DND-41 (cell line): ENCODE measurements at regions not wholly inside any gene's neighbourhood (a gene's known extent, or its start where the extent isn't known, plus 50 kb on each side); places are given as distances from the start of the nearest gene placed in this dataset.
"Not testable (repeated sequence)": the region's sequence is repeated elsewhere in the genome, so short reads cannot be mapped to it uniquely, and the experiment has no call there.

Experiments used
- ATAC-seq: fragments of 200-7000 bp; cut with Tn5 transposase; 3 replicates; pipeline ENCODE4 v1.9.1; 2021; ENCODE audit warnings: low read depth; ENCODE audit not compliant: insufficient read depth
- DNase-seq: peaks from one replicate; pipeline ENCODE4 v3.0.0-alpha.2; 2020
- H2AFZ ChIP-seq: 2 replicates; pipeline ENCODE4 v1.6.0; 2012; ENCODE audit warnings: low read depth, low read length
- H3K27ac ChIP-seq: 2 replicates; pipeline ENCODE4 v1.5.1; 2012; ENCODE audit warnings: low read length, inconsistent platforms
- H3K27me3 ChIP-seq: fragments of 200-600 bp; sonication (generic); 2 replicates; pipeline ENCODE4 v1.6.0; 2012; ENCODE audit warnings: low read length, mild to moderate bottlenecking, inconsistent platforms; ENCODE audit not compliant: insufficient read depth, poor library complexity
- H3K36me3 ChIP-seq: 2 replicates; pipeline ENCODE4 v1.5.1; 2012; ENCODE audit warnings: low read length, inconsistent platforms; ENCODE audit not compliant: insufficient read depth
- H3K4me1 ChIP-seq: 2 replicates; pipeline ENCODE4 v1.5.1; 2012; ENCODE audit warnings: mild to moderate bottlenecking, low read length; ENCODE audit not compliant: insufficient read depth
- H3K4me2 ChIP-seq: 2 replicates; pipeline ENCODE4 v1.6.0; 2012; ENCODE audit warnings: mild to moderate bottlenecking, moderate library complexity, low read length, inconsistent platforms; ENCODE audit not compliant: insufficient read depth
- H3K4me3 ChIP-seq, 2 experiments: fragments of 200-600 bp in 1 of 2; shearing (Covaris generic) in 1 of 2; 2 replicates each; pipeline ENCODE4 v1.5.1; 2012 to 2016; ENCODE audit warnings: inconsistent platforms in 2 of 2, low read length in 2 of 2, mild to moderate bottlenecking in 2 of 2, low read depth in 1 of 2, moderate library complexity in 1 of 2
- H3K79me2 ChIP-seq: 2 replicates; pipeline ENCODE4 v1.6.0; 2012; ENCODE audit warnings: low read length, inconsistent platforms; ENCODE audit not compliant: insufficient read depth
- H3K9ac ChIP-seq: 2 replicates; pipeline ENCODE4 v1.6.0; 2012; ENCODE audit warnings: low read depth, mild to moderate bottlenecking, inconsistent platforms, low read length, moderate library complexity
- H3K9me3 ChIP-seq: 2 replicates; pipeline ENCODE4 v1.5.1; 2012; ENCODE audit warnings: low read length, moderate library complexity, mild to moderate bottlenecking, inconsistent platforms; ENCODE audit not compliant: insufficient read depth, severe bottlenecking
- H4K20me1 ChIP-seq: 2 replicates; pipeline ENCODE4 v1.6.0; 2012; ENCODE audit warnings: low read length; ENCODE audit not compliant: insufficient read depth
- EZH2 ChIP-seq: IDR thresholded peaks from 3 replicates; pipeline ENCODE4 v1.6.1; 2012; ENCODE audit warnings: borderline replicate concordance, low read depth, mild to moderate bottlenecking, moderate library complexity, low read length, inconsistent platforms; ENCODE audit not compliant: severe bottlenecking
- TF ChIP-seq, protein P1 (sequence below): IDR thresholded peaks from 2 replicates; pipeline ENCODE4 v1.5.1; 2012; ENCODE audit warnings: borderline replicate concordance, low read length, moderate library complexity, mild to moderate bottlenecking; ENCODE audit not compliant: poor library complexity, severe bottlenecking; ENCODE audit errors: extremely low read depth

DNA sequence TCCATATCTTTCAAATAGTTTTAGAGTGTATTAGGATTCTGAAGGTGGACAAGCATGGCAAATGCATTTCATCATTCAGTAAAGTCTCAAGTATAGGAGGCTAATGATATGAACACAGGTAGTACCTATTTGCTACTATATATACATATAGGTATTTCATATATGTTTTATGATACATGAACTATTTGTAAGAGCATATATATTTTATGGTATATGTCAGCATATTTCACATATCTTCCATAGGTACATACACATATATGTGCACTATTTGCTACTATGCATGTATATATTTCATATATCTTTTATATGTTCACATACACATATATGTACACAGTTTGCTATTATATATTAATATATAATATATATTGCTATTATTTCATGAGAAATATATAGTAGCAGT is 1291.7 kb upstream of the MIR17HG start:
- Histone ChIP-seq H3K4me2 (no peak overlapping the region), H3K9me3 (no peaks in the 10 kb centered on the region), H3K4me3 (no peak overlapping the region), H3K27ac (no peak overlapping the region), H4K20me1 (no peaks in the 10 kb centered on the region), H3K4me1 (no peaks in the 10 kb centered on the region), H3K36me3 (no peaks in the 10 kb centered on the region), H3K9ac (no peak overlapping the region), H3K79me2 (no peaks in the 10 kb centered on the region), H3K27me3 (no peaks in the 10 kb centered on the region), H2AFZ (no peak overlapping the region)
- DNase-seq (no peak), ATAC-seq (no peak)
- TF ChIP-seq, protein P1, sequence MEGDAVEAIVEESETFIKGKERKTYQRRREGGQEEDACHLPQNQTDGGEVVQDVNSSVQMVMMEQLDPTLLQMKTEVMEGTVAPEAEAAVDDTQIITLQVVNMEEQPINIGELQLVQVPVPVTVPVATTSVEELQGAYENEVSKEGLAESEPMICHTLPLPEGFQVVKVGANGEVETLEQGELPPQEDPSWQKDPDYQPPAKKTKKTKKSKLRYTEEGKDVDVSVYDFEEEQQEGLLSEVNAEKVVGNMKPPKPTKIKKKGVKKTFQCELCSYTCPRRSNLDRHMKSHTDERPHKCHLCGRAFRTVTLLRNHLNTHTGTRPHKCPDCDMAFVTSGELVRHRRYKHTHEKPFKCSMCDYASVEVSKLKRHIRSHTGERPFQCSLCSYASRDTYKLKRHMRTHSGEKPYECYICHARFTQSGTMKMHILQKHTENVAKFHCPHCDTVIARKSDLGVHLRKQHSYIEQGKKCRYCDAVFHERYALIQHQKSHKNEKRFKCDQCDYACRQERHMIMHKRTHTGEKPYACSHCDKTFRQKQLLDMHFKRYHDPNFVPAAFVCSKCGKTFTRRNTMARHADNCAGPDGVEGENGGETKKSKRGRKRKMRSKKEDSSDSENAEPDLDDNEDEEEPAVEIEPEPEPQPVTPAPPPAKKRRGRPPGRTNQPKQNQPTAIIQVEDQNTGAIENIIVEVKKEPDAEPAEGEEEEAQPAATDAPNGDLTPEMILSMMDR = no peak
- no peak for TF ChIP-seq EZH2

- ATAC-seq, H3K9me3 ChIP-seq: not testable (repeated sequence)
These were observed 1283.3 kb upstream of the MIR17HG start for GRCh38 chr13:90064226-90064625.

DNA sequence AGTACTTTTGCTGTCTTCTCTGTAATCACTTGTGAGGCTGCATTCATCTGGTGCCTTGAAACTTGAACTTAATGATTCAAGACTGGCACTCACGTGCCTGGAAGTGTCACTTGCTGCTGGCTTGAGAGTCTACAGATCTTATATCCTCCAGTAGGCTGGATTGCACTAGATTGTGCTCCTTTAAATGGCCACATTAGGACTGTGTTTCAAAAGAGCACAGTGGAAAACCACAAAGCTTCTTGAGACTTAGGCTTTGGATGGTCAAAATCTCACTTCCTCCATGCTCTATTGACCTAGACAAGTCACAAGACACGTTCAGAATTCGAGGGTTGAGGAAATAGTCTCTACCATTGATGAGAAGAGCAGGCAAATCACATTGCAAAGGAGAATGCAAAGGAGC is 1278.8 kb upstream of the MIR17HG start:
- H2AFZ ChIP-seq = no peak overlapping the region
- no peak overlapping the region for H3K9ac ChIP-seq
- H3K36me3 ChIP-seq = no peaks in the 10 kb centered on the region
- no peaks in the 10 kb centered on the region for H3K4me1 ChIP-seq
- no peaks in the 10 kb centered on the region for H3K27me3 ChIP-seq
- no peaks in the 10 kb centered on the region for H4K20me1 ChIP-seq
- H3K4me2 ChIP-seq = no peak overlapping the region
- no peak overlapping the region for H3K27ac ChIP-seq
- DNase-seq (no peak), ATAC-seq (no peak)
- no peak overlapping the region for H3K4me3 ChIP-seq
- TF ChIP-seq, protein P1 = no peak
- no peak for TF ChIP-seq EZH2
- H3K79me2 ChIP-seq = no peaks in the 10 kb centered on the region
- H3K9me3 ChIP-seq = no peaks in the 10 kb centered on the region

More at GRCh38 chr13:90064226-90064625, 1283.3 kb upstream of the MIR17HG start:
- H3K4me2 ChIP-seq, H3K27me3 ChIP-seq, H2AFZ ChIP-seq, H4K20me1 ChIP-seq, DNase-seq, H3K4me3 ChIP-seq, H3K36me3 ChIP-seq, H3K79me2 ChIP-seq, H3K9ac ChIP-seq, H3K4me1 ChIP-seq, H3K27ac ChIP-seq: not testable (repeated sequence)

- Histone ChIP-seq H3K36me3 (no peaks in the 10 kb centered on the region), H3K27me3 (no peaks in the 10 kb centered on the region), H3K4me1 (no peaks in the 10 kb centered on the region), H3K27ac (no peak overlapping the region), H3K79me2 (no peaks in the 10 kb centered on the region), H3K4me3 (no peak overlapping the region), H4K20me1 (no peaks in the 10 kb centered on the region), H3K9me3 (no peaks in the 10 kb centered on the region), H3K9ac (no peak overlapping the region), H3K4me2 (no peak overlapping the region), H2AFZ (no peak overlapping the region)
- DNase-seq (no peak), ATAC-seq (no peak)
- no peak for TF ChIP-seq EZH2
- TF ChIP-seq, protein P1 = no peak
These were observed 1277.1 kb upstream of the MIR17HG start for GRCh38 chr13:90070362-90070761.
